Endothelial cell of umbilical vein (primary cell): ENCODE measurements at regions not wholly inside any gene's neighbourhood (a gene's known extent, or its start where the extent isn't known, plus 50 kb on each side); places are given as distances from the start of the nearest gene placed in this dataset.

Source experiments
- BruUV-seq: library from RNA; stranded (reverse); fragments of 400-500 nt; replicated peaks from 2 replicates; lab custom pipeline; 2021; lab: Mats Ljungman, UMichigan
- CTCF ChIA-PET: fragments of 300-600, 350-600 bp; sonication (Branson Sonifier 250); formaldehyde crosslinking; loops from one replicate; lab custom pipeline; 2021; ENCODE audit warnings: antibody characterized with exemption, inconsistent platforms; lab: Charles Lee
- POLR2A ChIA-PET: fragments of 300-600, 350-600 bp; sonication (Branson Sonifier 250); formaldehyde crosslinking; loops from one replicate; lab custom pipeline; 2021; ENCODE audit warnings: antibody characterized with exemption, inconsistent platforms; lab: Charles Lee
- DNase-seq: peaks from one replicate; pipeline ENCODE4 v3.0.0-alpha.2; 2011; ENCODE audit warnings: low read depth, low spot score
- FAIRE-seq: peaks from 2 replicates; lab custom pipeline; 2011; peaks lifted over from hg19 to GRCh38; lab: Jason Lieb, UNC
- H2AFZ ChIP-seq: 2 replicates; pipeline ENCODE4 v1.6.0; 2012; ENCODE audit warnings: low read depth, low read length, control low read depth, inconsistent platforms
- H3K27ac ChIP-seq: 2 replicates; pipeline ENCODE4 v1.5.1; 2011; ENCODE audit warnings: low read depth, mild to moderate bottlenecking, control low read depth, low read length, moderate library complexity; ENCODE audit not compliant: insufficient read depth
- H3K27me3 ChIP-seq, 2 experiments: 2 replicates each; pipeline versions ENCODE4 v1.6.0 to v1.6.1; 2011; ENCODE audit warnings: low read length in 2 of 2, mixed read lengths in 1 of 2; ENCODE audit not compliant: control insufficient read depth in 2 of 2, insufficient read depth in 2 of 2
- H3K36me3 ChIP-seq, 2 experiments: 2 replicates in 1 of 2; 3 replicates in 1 of 2; pipeline ENCODE4 v1.5.1; 2011; ENCODE audit warnings: low read length in 2 of 2, mild to moderate bottlenecking in 1 of 2, moderate library complexity in 1 of 2; ENCODE audit not compliant: control insufficient read depth in 2 of 2, insufficient read depth in 2 of 2; ENCODE audit errors: extremely low read depth in 1 of 2
- H3K4me1 ChIP-seq: 3 replicates; pipeline ENCODE4 v1.5.1; 2011; ENCODE audit warnings: mild to moderate bottlenecking, low read length; ENCODE audit not compliant: control insufficient read depth, insufficient read depth; ENCODE audit errors: extremely low read depth
- H3K4me2 ChIP-seq: 2 replicates; pipeline ENCODE4 v1.6.1; 2011; ENCODE audit warnings: low read length, control low read depth, mixed read lengths; ENCODE audit not compliant: insufficient read depth
- H3K4me3 ChIP-seq, 3 experiments: fragments of 200-600 bp in 1 of 3; sonication (generic), shearing (Covaris generic) in 1 of 3; replicated peaks in 1 of 3; 2 replicates each; pipeline ENCODE4 v1.5.1; 2011 to 2016; ENCODE audit warnings: control low read depth in 3 of 3, low read length in 3 of 3, mild to moderate bottlenecking in 2 of 3, inconsistent platforms in 1 of 3, low read depth in 1 of 3, moderate library complexity in 1 of 3; ENCODE audit not compliant: insufficient read depth in 1 of 3
- H3K79me2 ChIP-seq: 2 replicates; pipeline ENCODE4 v1.6.0; 2012; ENCODE audit warnings: low read length, inconsistent platforms; ENCODE audit not compliant: control insufficient read depth, insufficient read depth
- H3K9ac ChIP-seq: replicated peaks from 2 replicates; pipeline ENCODE3; 2011; ENCODE audit warnings: low read length, control low read depth; ENCODE audit not compliant: insufficient read depth; ENCODE audit errors: extremely low read depth
- H3K9me1 ChIP-seq: replicated peaks from 3 replicates; pipeline ENCODE4 v1.6.0; 2011; ENCODE audit warnings: mild to moderate bottlenecking, low read length; ENCODE audit not compliant: control insufficient read depth, insufficient read depth; ENCODE audit errors: extremely low read depth
- H3K9me3 ChIP-seq: replicated peaks from 2 replicates; pipeline ENCODE4 v1.5.1; 2012; ENCODE audit warnings: low read length, inconsistent platforms; ENCODE audit not compliant: control insufficient read depth, insufficient read depth
- H4K20me1 ChIP-seq: replicated peaks from 2 replicates; pipeline ENCODE3; 2011; ENCODE audit warnings: mild to moderate bottlenecking, low read length; ENCODE audit not compliant: control insufficient read depth, insufficient read depth; ENCODE audit errors: extremely low read depth
- CTCF ChIP-seq, 2 donors: IDR thresholded peaks; 1 replicate in 1 of 2; 2 replicates in 1 of 2; pipeline ENCODE4 v1.5.1; 2011; ENCODE audit warnings: low read length in 2 of 2, mild to moderate bottlenecking in 2 of 2, moderate library complexity in 2 of 2, control low read depth in 1 of 2, inconsistent platforms in 1 of 2, low read depth in 1 of 2; ENCODE audit not compliant: insufficient read depth in 1 of 2; ENCODE audit errors: extremely low read depth in 1 of 2
- EZH2 ChIP-seq: IDR thresholded peaks from 2 replicates; pipeline ENCODE4 v1.6.1; 2012; ENCODE audit warnings: borderline replicate concordance, low read depth, mild to moderate bottlenecking, moderate library complexity, low read length, inconsistent platforms; ENCODE audit not compliant: severe bottlenecking
- FOS ChIP-seq: IDR thresholded peaks from 2 replicates; pipeline ENCODE4 v1.6.1; 2011; ENCODE audit warnings: mild to moderate bottlenecking, low read length, moderate library complexity, borderline replicate concordance; ENCODE audit not compliant: insufficient read depth
- GATA2 ChIP-seq: IDR thresholded peaks from 2 replicates; pipeline ENCODE4 v1.7.0; 2011; ENCODE audit warnings: low read depth, mild to moderate bottlenecking, moderate library complexity, mixed read lengths, low read length; ENCODE audit not compliant: insufficient read length, insufficient read depth
- JUN ChIP-seq: IDR thresholded peaks from 2 replicates; pipeline ENCODE4 v1.6.1; 2011; ENCODE audit warnings: borderline replicate concordance, low read depth; ENCODE audit not compliant: insufficient read length, insufficient read depth
- MAX ChIP-seq: IDR thresholded peaks from 2 replicates; pipeline ENCODE4 v1.6.1; 2011; ENCODE audit not compliant: insufficient read depth, insufficient read length
- MYC ChIP-seq: IDR thresholded peaks from one replicate; pipeline ENCODE4 v1.6.1; 2011; ENCODE audit warnings: mild to moderate bottlenecking, low read depth, low read length
- POLR2A ChIP-seq: IDR thresholded peaks from 2 replicates; pipeline ENCODE4 v1.6.1; 2012; ENCODE audit warnings: low read depth, mild to moderate bottlenecking, control low read depth, low read length
- POLR2AphosphoS5 ChIP-seq: IDR thresholded peaks from 2 replicates; pipeline ENCODE4 v1.6.1; 2012; ENCODE audit warnings: low read depth, mild to moderate bottlenecking, control low read depth, low read length, moderate library complexity; ENCODE audit not compliant: insufficient read depth
- dilution Hi-C: fragments of 300-500 bp; cut with MboI; formaldehyde crosslinking; loops from one replicate; pipeline ENCODE4 v1.15.0; 2019; ENCODE audit warnings: low sequenced_read_pairs; ENCODE audit not compliant: extremely low pct_ligation_motif_present
- intact Hi-C: fragments of 100-400 bp; cut with micrococcal nuclease; formaldehyde crosslinking; loops from one replicate; pipeline ENCODE4 v1.10.0; 2022

GRCh38 chr15:70443486-70444273, 319.7 kb downstream of the UACA start:
- dilution Hi-C loops = no loop called here
- Histone ChIP-seq H2AFZ (no peak overlapping the region), H3K27me3 (peaks cover 4 to 11% of the 10 kb centered on the region in 2 experiments), H3K36me3 (no peaks in the 10 kb centered on the region), H3K79me2 (no peaks in the 10 kb centered on the region), H3K9me1 (no peaks in the 10 kb centered on the region), H3K4me3 (no peak overlapping the region), H3K9me3 (no peaks in the 10 kb centered on the region), H3K9ac (no peak overlapping the region), H4K20me1 (no peaks in the 10 kb centered on the region), H3K27ac (no peak overlapping the region), H3K4me2 (no peak overlapping the region), H3K4me1 (no peaks in the 10 kb centered on the region)
- DNase-seq = no peak
- ChIA-PET CTCF (interaction anchor here (1.5 kb wide), 1 partner anchor 13 kb away, joined by 4 read pairs; no protein-coding TSS in a partner anchor), POLR2A (no interaction called here)
- no peak for FAIRE-seq
- intact Hi-C loops = no loop called here
- TF ChIP-seq MAX (no peak), GATA2 (no peak), FOS (no peak), EZH2 (no peak), MYC (no peak), JUN (no peak), POLR2A (no peak), POLR2AphosphoS5 (no peak), CTCF (IDR thresholded peaks at IDR 0.05; ENCODE audit: extremely low read depth in 1 of 2, insufficient read depth in 1 of 2, low read depth in 1 of 2, low read length in 2 of 2) (no peak)
- BruUV-seq = no TSS peak
